Erythroblast (primary cell): ENCODE measurements at regions not wholly inside any gene's neighbourhood (a gene's known extent, or its start where the extent isn't known, plus 50 kb on each side); places are given as distances from the start of the nearest gene placed in this dataset.
"Not testable (repeated sequence)": the region's sequence is repeated elsewhere in the genome, so short reads cannot be mapped to it uniquely, and the experiment has no call there.

Experiments used
- GATA1 ChIP-seq: IDR thresholded peaks from 2 replicates; pipeline ENCODE4 v1.6.1; 2011; ENCODE audit warnings: low read depth, mild to moderate bottlenecking, control low read depth, low read length, moderate library complexity
- POLR2A ChIP-seq: IDR thresholded peaks from 2 replicates; pipeline ENCODE4 v1.6.1; 2011; ENCODE audit warnings: mild to moderate bottlenecking, low read length

DNA sequence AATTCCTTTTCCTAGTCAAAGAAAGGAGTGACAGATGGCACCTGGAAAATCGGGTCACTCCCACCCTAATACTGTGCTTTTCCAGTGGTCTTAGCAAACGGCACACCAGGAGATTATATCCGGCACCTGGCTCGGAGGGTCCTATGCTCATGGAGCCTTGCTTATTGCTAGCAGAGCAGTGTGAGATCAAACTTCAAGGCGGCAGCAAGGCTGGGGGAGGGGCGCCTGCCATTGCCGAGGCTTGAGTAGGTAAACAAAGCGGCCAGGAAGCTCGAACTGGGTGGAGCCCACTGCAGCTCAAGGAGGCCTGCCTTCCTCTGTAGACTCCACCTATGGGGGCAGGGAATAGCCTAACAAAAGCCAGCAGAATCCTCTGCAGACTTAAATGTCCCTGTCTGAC is 171.4 kb upstream of the AGR3 start:
- not testable (repeated sequence) for TF ChIP-seq POLR2A, GATA1
